ENCODE measurements at regions not wholly inside any gene's neighbourhood (a gene's known extent, or its start where the extent isn't known, plus 50 kb on each side); places are given as distances from the start of the nearest gene placed in this dataset.
"Not testable (repeated sequence)": the region's sequence is repeated elsewhere in the genome, so short reads cannot be mapped to it uniquely, and the experiment has no call there.

GRCh38 chr18:51355841-51356240, 158.4 kb upstream of the MEX3C start:
- Mint-ChIP-seq H3K4me1 (ENCODE audit: low read depth) (no peaks in the 10 kb centered on the region), H3K36me3 (ENCODE audit: low read depth) (no peaks in the 10 kb centered on the region), H3K27me3 (peaks cover 19% of the 10 kb centered on the region), H3K9me3 (no peaks in the 10 kb centered on the region), H3K27ac (no peak overlapping the region), H3K4me3 (no peak overlapping the region)
- no peak for DNase-seq

GRCh38 chr18:51360301-51360700, 162.8 kb upstream of the MEX3C start:
- H3K4me3 Mint-ChIP-seq: not testable (repeated sequence)

GRCh38 chr18:51361130-51361860, 163.8 kb upstream of the MEX3C start:
- Mint-ChIP-seq H3K4me3 (no peak overlapping the region), H3K9me3 (no peaks in the 10 kb centered on the region), H3K27ac (no peak overlapping the region), H3K27me3 (peaks cover 19% of the 10 kb centered on the region), H3K36me3 (ENCODE audit: low read depth) (no peaks in the 10 kb centered on the region), H3K4me1 (ENCODE audit: low read depth) (peaks cover 7% of the 10 kb centered on the region)
- no peak for DNase-seq

More at GRCh38 chr18:51360301-51360700, 162.8 kb upstream of the MEX3C start:
- H3K27ac Mint-ChIP-seq; H3K4me1 Mint-ChIP-seq (ENCODE audit: low read depth); DNase-seq; H3K9me3 Mint-ChIP-seq; H3K36me3 Mint-ChIP-seq (ENCODE audit: low read depth): not testable (repeated sequence)
- H3K27me3 Mint-ChIP-seq: peaks cover 19% of the 10 kb centered on the region

- Mint-ChIP-seq H3K27ac (no peak overlapping the region), H3K36me3 (ENCODE audit: low read depth) (no peaks in the 10 kb centered on the region), H3K27me3 (peaks cover 15% of the 10 kb centered on the region), H3K4me3 (no peak overlapping the region), H3K9me3 (no peaks in the 10 kb centered on the region), H3K4me1 (ENCODE audit: low read depth) (peaks cover 7% of the 10 kb centered on the region)
- DNase-seq: no peak
Observed at GRCh38 chr18:51363384-51363783, 165.9 kb upstream of the MEX3C start.

- DNase-seq: no peak
- Mint-ChIP-seq H3K4me3 (no peak overlapping the region), H3K27ac (no peak overlapping the region), H3K27me3 (peaks cover 42% of the 10 kb centered on the region), H3K4me1 (ENCODE audit: low read depth) (no peaks in the 10 kb centered on the region), H3K36me3 (ENCODE audit: low read depth) (no peaks in the 10 kb centered on the region), H3K9me3 (peaks cover 8% of the 10 kb centered on the region)
Observed at GRCh38 chr18:51370996-51371395, 173.5 kb upstream of the MEX3C start.

GRCh38 chr18:51371929-51372328, 174.4 kb upstream of the MEX3C start:
- no peak overlapping the region for H3K4me3 Mint-ChIP-seq
- peaks cover 8% of the 10 kb centered on the region for H3K9me3 Mint-ChIP-seq
- peaks cover 42% of the 10 kb centered on the region for H3K27me3 Mint-ChIP-seq
- no peaks in the 10 kb centered on the region for H3K36me3 Mint-ChIP-seq (ENCODE audit: low read depth)
- DNase-seq: no peak
- H3K27ac Mint-ChIP-seq: no peak overlapping the region
- no peaks in the 10 kb centered on the region for H3K4me1 Mint-ChIP-seq (ENCODE audit: low read depth)

- Mint-ChIP-seq H3K27ac (no peak overlapping the region), H3K4me3 (no peak overlapping the region), H3K4me1 (ENCODE audit: low read depth) (no peaks in the 10 kb centered on the region), H3K36me3 (ENCODE audit: low read depth) (no peaks in the 10 kb centered on the region), H3K9me3 (no peaks in the 10 kb centered on the region), H3K27me3 (no peaks in the 10 kb centered on the region)
- DNase-seq: no peak
Observed at GRCh38 chr18:51382081-51382480, 184.6 kb upstream of the MEX3C start.

GRCh38 chr18:51383116-51383515, 185.6 kb upstream of the MEX3C start:
- H3K27ac Mint-ChIP-seq: no peak overlapping the region
- no peaks in the 10 kb centered on the region for H3K9me3 Mint-ChIP-seq
- no peak for DNase-seq
- H3K4me1 Mint-ChIP-seq (ENCODE audit: low read depth): no peaks in the 10 kb centered on the region
- no peaks in the 10 kb centered on the region for H3K36me3 Mint-ChIP-seq (ENCODE audit: low read depth)
- H3K27me3 Mint-ChIP-seq: no peaks in the 10 kb centered on the region
- H3K4me3 Mint-ChIP-seq: no peak overlapping the region

GRCh38 chr18:51383711-51384110, 186.2 kb upstream of the MEX3C start:
- H3K4me3 Mint-ChIP-seq: no peak overlapping the region
- no peaks in the 10 kb centered on the region for H3K36me3 Mint-ChIP-seq (ENCODE audit: low read depth)
- H3K27ac Mint-ChIP-seq: no peak overlapping the region
- H3K27me3 Mint-ChIP-seq: no peaks in the 10 kb centered on the region
- H3K9me3 Mint-ChIP-seq: no peaks in the 10 kb centered on the region
- DNase-seq: no peak
- H3K4me1 Mint-ChIP-seq (ENCODE audit: low read depth): no peaks in the 10 kb centered on the region

- no peaks in the 10 kb centered on the region for H3K4me1 Mint-ChIP-seq (ENCODE audit: low read depth)
- H3K9me3 Mint-ChIP-seq: no peaks in the 10 kb centered on the region
- H3K27ac Mint-ChIP-seq: no peak overlapping the region
- no peak for DNase-seq
- H3K36me3 Mint-ChIP-seq (ENCODE audit: low read depth): no peaks in the 10 kb centered on the region
- no peaks in the 10 kb centered on the region for H3K27me3 Mint-ChIP-seq
- H3K4me3 Mint-ChIP-seq: no peak overlapping the region
Observed at GRCh38 chr18:51385270-51385669, 187.8 kb upstream of the MEX3C start.

- Mint-ChIP-seq H3K27ac (no peak overlapping the region), H3K36me3 (ENCODE audit: low read depth) (no peaks in the 10 kb centered on the region), H3K27me3 (peaks cover 14% of the 10 kb centered on the region), H3K9me3 (no peaks in the 10 kb centered on the region), H3K4me1 (ENCODE audit: low read depth) (no peaks in the 10 kb centered on the region), H3K4me3 (no peak overlapping the region)
- no peak for DNase-seq
Observed at GRCh38 chr18:51390702-51391101, 193.2 kb upstream of the MEX3C start.

GRCh38 chr18:51391215-51391614, 193.7 kb upstream of the MEX3C start:
- H3K4me1 Mint-ChIP-seq (ENCODE audit: low read depth): no peaks in the 10 kb centered on the region
- DNase-seq: no peak
- no peak overlapping the region for H3K4me3 Mint-ChIP-seq
- peaks cover 16% of the 10 kb centered on the region for H3K27me3 Mint-ChIP-seq
- no peaks in the 10 kb centered on the region for H3K36me3 Mint-ChIP-seq (ENCODE audit: low read depth)
- no peak overlapping the region for H3K27ac Mint-ChIP-seq
- H3K9me3 Mint-ChIP-seq: no peaks in the 10 kb centered on the region

GRCh38 chr18:51391731-51392130, 194.2 kb upstream of the MEX3C start:
- peaks cover 16% of the 10 kb centered on the region for H3K27me3 Mint-ChIP-seq
- DNase-seq: no peak
- no peaks in the 10 kb centered on the region for H3K4me1 Mint-ChIP-seq (ENCODE audit: low read depth)
- no peak overlapping the region for H3K27ac Mint-ChIP-seq
- no peaks in the 10 kb centered on the region for H3K9me3 Mint-ChIP-seq
- H3K4me3 Mint-ChIP-seq: no peak overlapping the region
- H3K36me3 Mint-ChIP-seq (ENCODE audit: low read depth): no peaks in the 10 kb centered on the region

GRCh38 chr18:51397347-51397962, 200.0 kb upstream of the MEX3C start:
- peaks cover 27% of the 10 kb centered on the region for H3K27me3 Mint-ChIP-seq

GRCh38 chr18:51398104-51398503, 200.6 kb upstream of the MEX3C start:
- Mint-ChIP-seq H3K27ac (no peak overlapping the region), H3K4me3 (no peak overlapping the region), H3K36me3 (ENCODE audit: low read depth) (no peaks in the 10 kb centered on the region), H3K9me3 (no peaks in the 10 kb centered on the region), H3K4me1 (ENCODE audit: low read depth) (no peaks in the 10 kb centered on the region), H3K27me3 (peaks cover 27% of the 10 kb centered on the region)
- no peak for DNase-seq

More at GRCh38 chr18:51397347-51397962, 200.0 kb upstream of the MEX3C start:
- Mint-ChIP-seq H3K36me3 (ENCODE audit: low read depth) (no peaks in the 10 kb centered on the region), H3K4me3 (no peak overlapping the region), H3K4me1 (ENCODE audit: low read depth) (no peaks in the 10 kb centered on the region), H3K9me3 (no peaks in the 10 kb centered on the region), H3K27ac (no peak overlapping the region)
- DNase-seq: no peak
